Breast epithelium (tissue), 4 donors: ENCODE measurements at regions not wholly inside any gene's neighbourhood (a gene's known extent, or its start where the extent isn't known, plus 50 kb on each side); places are given as distances from the start of the nearest gene placed in this dataset.

Source experiments
- DNase-seq, 2 donors: peaks; one replicate each; pipeline ENCODE4 v3.0.0-alpha.2; 2019; ENCODE audit warnings: low spot score in 2 of 2
- H3K27ac ChIP-seq, 2 donors: fragments of 200-600 bp; sonication (generic) in 1 of 2; one replicate each; pipeline ENCODE4 v1.5.1; 2016 to 2019; ENCODE audit warnings: mild to moderate bottlenecking in 1 of 2
- H3K27me3 ChIP-seq, 2 donors: fragments of 200-600 bp; sonication (generic) in 1 of 2; one replicate each; pipeline versions ENCODE4 v1.5.1 to v1.6.0; 2017 to 2019; ENCODE audit warnings: control low read depth in 1 of 2, mild to moderate bottlenecking in 1 of 2
- H3K36me3 ChIP-seq: fragments of 200-600 bp; one replicate; pipeline ENCODE4 v1.5.1; 2019
- H3K4me1 ChIP-seq, 2 donors: fragments of 200-600 bp; sonication (generic); one replicate each; pipeline ENCODE4 v1.5.1; 2016 to 2019; ENCODE audit warnings: control low read depth in 1 of 2
- H3K4me3 ChIP-seq, 3 donors: fragments of 200-600 bp; sonication (generic); 1 replicate in 2 of 3; 2 replicates in 1 of 3; pipeline ENCODE4 v1.5.1; 2016 to 2019; ENCODE audit warnings: mild to moderate bottlenecking in 3 of 3, moderate library complexity in 2 of 3
- H3K9me3 ChIP-seq, 2 donors: fragments of 200-600 bp; sonication (generic) in 1 of 2; one replicate each; pipeline ENCODE4 v1.5.1; 2016 to 2019; ENCODE audit warnings: control low read depth in 1 of 2
- POLR2A ChIP-seq: fragments of 450-650 bp; IDR thresholded peaks from one replicate; pipeline ENCODE4 v1.6.1; 2016; ENCODE audit warnings: antibody characterized with exemption, mild to moderate bottlenecking, moderate library complexity
- POLR2AphosphoS5 ChIP-seq, 3 donors: sonication (generic); formaldehyde crosslinking; IDR thresholded peaks; one replicate each; pipeline ENCODE4 v1.6.1; 2017; ENCODE audit warnings: antibody characterized with exemption in 3 of 3
- intact Hi-C: fragments of 100-400 bp; cut with DNase I; formaldehyde crosslinking; loops from one replicate; pipeline ENCODE4 v1.15.1; 2023; ENCODE audit warnings: low total_unique reads
- TF ChIP-seq, protein P1 (sequence below), 3 donors: fragments of 450-650 bp; IDR thresholded peaks; one replicate each; pipeline ENCODE4 v1.5.1; 2016 to 2017; ENCODE audit warnings: antibody characterized with exemption in 3 of 3, mild to moderate bottlenecking in 3 of 3, moderate library complexity in 3 of 3

DNA sequence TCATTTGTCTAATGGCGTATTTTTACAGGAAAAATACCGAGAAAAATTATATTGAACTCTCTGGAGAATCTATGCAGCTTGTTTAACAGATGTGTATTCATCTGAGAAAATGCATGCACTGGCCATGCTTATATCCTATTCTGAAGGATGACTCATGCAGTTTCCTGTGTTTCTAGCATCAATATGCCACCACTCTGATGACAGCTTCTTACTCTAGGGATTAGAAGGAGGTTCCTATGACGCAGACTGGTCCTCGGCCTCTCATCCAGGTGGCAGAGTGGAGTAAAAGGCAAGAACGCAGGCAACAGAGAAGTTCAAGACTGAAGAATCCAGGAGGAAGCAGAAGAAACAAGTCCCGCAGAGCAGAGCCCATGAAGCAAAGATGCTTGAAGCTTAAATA, 910.0 kb upstream of the ROBO1 start:
- H3K4me3 ChIP-seq = no peak overlapping the region
- DNase-seq = no peak
- TF ChIP-seq, protein P1, sequence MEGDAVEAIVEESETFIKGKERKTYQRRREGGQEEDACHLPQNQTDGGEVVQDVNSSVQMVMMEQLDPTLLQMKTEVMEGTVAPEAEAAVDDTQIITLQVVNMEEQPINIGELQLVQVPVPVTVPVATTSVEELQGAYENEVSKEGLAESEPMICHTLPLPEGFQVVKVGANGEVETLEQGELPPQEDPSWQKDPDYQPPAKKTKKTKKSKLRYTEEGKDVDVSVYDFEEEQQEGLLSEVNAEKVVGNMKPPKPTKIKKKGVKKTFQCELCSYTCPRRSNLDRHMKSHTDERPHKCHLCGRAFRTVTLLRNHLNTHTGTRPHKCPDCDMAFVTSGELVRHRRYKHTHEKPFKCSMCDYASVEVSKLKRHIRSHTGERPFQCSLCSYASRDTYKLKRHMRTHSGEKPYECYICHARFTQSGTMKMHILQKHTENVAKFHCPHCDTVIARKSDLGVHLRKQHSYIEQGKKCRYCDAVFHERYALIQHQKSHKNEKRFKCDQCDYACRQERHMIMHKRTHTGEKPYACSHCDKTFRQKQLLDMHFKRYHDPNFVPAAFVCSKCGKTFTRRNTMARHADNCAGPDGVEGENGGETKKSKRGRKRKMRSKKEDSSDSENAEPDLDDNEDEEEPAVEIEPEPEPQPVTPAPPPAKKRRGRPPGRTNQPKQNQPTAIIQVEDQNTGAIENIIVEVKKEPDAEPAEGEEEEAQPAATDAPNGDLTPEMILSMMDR (IDR thresholded peaks at IDR 0.05) = no peak
- TF ChIP-seq POLR2A (no peak), POLR2AphosphoS5 (IDR thresholded peaks at IDR 0.05) (no peak)
- no peaks in the 10 kb centered on the region for H3K4me1 ChIP-seq
- no peaks in the 10 kb centered on the region for H3K36me3 ChIP-seq
- no peaks in the 10 kb centered on the region for H3K27me3 ChIP-seq
- intact Hi-C loops = no loop called here
- H3K27ac ChIP-seq = no peak overlapping the region
- peaks cover 0 to 5% of the 10 kb centered on the region in 2 donors for H3K9me3 ChIP-seq

DNA sequence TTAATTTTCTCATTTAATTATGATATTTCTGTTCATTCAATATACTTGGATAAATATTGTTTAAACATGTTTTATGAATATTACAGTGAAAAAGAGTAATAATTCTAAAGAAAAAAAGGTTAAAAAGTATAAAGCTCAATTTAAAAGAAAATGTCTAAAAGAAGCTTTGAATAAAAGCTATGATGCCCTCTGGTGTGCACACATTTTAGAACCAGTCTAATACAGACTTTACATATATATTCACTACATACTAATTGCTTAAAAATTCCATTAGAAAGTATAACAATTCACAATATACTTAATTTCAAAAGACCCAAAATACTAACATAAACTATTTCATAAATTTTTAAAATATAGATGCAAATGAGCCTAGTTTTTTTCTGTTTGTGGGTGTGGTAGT, 909.1 kb upstream of the ROBO1 start:
- no peaks in the 10 kb centered on the region for H3K27me3 ChIP-seq
- TF ChIP-seq, protein P1 (IDR thresholded peaks at IDR 0.05) = no peak
- no peak for TF ChIP-seq POLR2A
- no peak for TF ChIP-seq POLR2AphosphoS5 (IDR thresholded peaks at IDR 0.05)
- intact Hi-C loops = no loop called here
- H3K36me3 ChIP-seq = no peaks in the 10 kb centered on the region
- H3K27ac ChIP-seq = no peak overlapping the region
- H3K4me1 ChIP-seq = no peaks in the 10 kb centered on the region
- no peaks in the 10 kb centered on the region for H3K9me3 ChIP-seq
- no peak overlapping the region for H3K4me3 ChIP-seq
- DNase-seq = no peak

DNA sequence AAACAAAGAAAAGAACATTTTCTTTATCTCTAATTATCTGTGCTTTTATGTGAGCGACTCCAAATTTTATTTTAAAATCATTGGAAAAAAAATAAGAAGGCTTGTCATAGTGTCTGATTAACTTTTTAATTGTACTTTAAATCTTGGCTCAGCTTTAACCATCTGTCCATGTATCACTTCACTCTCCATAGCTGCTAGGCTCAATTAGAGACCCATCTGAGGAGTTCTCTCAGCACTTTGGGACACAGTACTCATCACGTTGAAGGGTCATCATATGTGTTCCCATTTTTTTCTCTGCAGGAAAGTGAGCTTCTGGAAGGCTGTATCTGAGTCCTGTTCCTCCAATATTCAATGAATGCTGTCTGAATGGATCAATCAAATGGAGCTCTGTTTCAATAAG, 908.5 kb upstream of the ROBO1 start:
- H3K27me3 ChIP-seq = no peaks in the 10 kb centered on the region
- no peaks in the 10 kb centered on the region for H3K9me3 ChIP-seq
- no peaks in the 10 kb centered on the region for H3K4me1 ChIP-seq
- TF ChIP-seq, protein P1 (IDR thresholded peaks at IDR 0.05) = no peak
- TF ChIP-seq POLR2A (no peak), POLR2AphosphoS5 (IDR thresholded peaks at IDR 0.05) (no peak)
- H3K27ac ChIP-seq = no peak overlapping the region
- no peaks in the 10 kb centered on the region for H3K36me3 ChIP-seq
- H3K4me3 ChIP-seq = no peak overlapping the region
- no peak for DNase-seq
- intact Hi-C loops = no loop called here

DNA sequence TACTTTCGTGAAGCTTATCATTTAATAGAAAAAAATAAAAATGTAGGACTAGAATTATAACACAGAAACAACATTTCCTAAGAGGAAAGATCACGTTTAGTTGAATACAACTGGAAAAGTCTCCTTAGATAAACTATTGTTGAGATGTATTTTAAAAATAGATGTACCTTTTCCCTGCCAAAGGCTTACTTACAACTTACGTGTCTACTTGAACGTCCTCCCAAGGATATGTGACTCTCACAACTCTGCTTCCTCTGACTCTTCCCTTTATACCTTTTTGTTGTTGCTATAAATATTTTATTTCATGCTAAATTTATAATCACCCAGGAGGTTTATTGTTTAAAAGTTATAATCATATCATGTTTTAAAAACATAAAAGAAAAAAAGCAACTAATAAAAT, 908.0 kb upstream of the ROBO1 start:
- Histone ChIP-seq H3K9me3 (no peaks in the 10 kb centered on the region), H3K27ac (no peak overlapping the region), H3K4me1 (no peaks in the 10 kb centered on the region), H3K4me3 (no peak overlapping the region), H3K36me3 (no peaks in the 10 kb centered on the region), H3K27me3 (no peaks in the 10 kb centered on the region)
- no peak for TF ChIP-seq POLR2AphosphoS5 (IDR thresholded peaks at IDR 0.05)
- no peak for TF ChIP-seq POLR2A
- TF ChIP-seq, protein P1 (IDR thresholded peaks at IDR 0.05) = no peak
- intact Hi-C loops = no loop called here
- DNase-seq = no peak

DNA sequence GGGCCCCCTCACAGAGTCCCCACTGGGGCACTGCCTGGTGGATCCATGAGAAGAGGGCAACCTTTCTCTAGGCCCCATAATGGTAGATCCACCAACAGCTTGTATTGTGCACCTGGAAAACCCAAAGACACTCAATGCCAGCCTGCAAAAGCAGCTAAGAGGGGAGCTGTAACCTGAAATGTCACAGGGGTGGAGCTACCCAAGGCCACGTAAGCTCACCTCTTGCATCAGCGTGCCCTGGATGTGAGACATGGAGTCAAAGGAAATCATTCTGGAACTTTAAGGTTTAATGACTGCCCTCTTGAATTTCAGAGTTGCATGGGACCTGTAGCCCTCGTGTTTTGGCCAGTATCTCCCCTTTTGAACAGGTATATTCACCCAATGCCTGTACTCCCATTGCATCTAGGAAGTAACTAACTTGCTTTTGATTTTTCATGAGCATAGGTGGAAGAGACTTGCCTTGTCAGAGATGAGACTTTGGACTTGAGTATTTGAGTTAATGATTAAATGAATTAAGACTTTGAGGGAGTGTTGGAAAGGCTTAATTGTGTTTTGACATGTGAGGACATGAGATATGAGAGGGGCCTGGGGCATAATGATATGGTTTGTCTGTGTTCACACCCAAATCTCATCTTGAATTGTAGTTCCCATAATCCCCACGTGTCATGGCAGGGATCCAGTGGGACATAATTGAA, 900.9 kb upstream of the ROBO1 start:
- Histone ChIP-seq H3K4me3 (no peak overlapping the region), H3K27ac (no peak overlapping the region), H3K36me3 (no peaks in the 10 kb centered on the region), H3K9me3 (peaks cover 14 to 17% of the 10 kb centered on the region in 2 donors), H3K27me3 (no peaks in the 10 kb centered on the region), H3K4me1 (no peaks in the 10 kb centered on the region)
- intact Hi-C loops = no loop called here
- no peak for TF ChIP-seq POLR2AphosphoS5 (IDR thresholded peaks at IDR 0.05)
- TF ChIP-seq, protein P1 (IDR thresholded peaks at IDR 0.05) = no peak
- no peak for TF ChIP-seq POLR2A
- no peak for DNase-seq
